Gastrocnemius medialis (tissue), 4 donors: ENCODE measurements at regions not wholly inside any gene's neighbourhood (a gene's known extent, or its start where the extent isn't known, plus 50 kb on each side); places are given as distances from the start of the nearest gene placed in this dataset.

Source experiments
- POLR2A ChIP-seq, 2 donors: fragments of 450-650 bp; IDR thresholded peaks; one replicate each; pipeline ENCODE4 v1.6.1; 2017; ENCODE audit warnings: antibody characterized with exemption in 2 of 2, mild to moderate bottlenecking in 2 of 2, moderate library complexity in 2 of 2
- TF ChIP-seq, protein P1 (sequence below), 5 experiments: fragments of 450-650 bp in 3 of 5; fragments of 200-600 bp in 2 of 5; sonication (generic) in 2 of 5; IDR thresholded peaks in 4 of 5; conservative IDR thresholded peaks in 1 of 5; 1 replicate in 4 of 5; 2 replicates in 1 of 5; pipeline ENCODE4 v1.5.1; 2016 to 2019; ENCODE audit warnings: antibody characterized with exemption in 5 of 5, mild to moderate bottlenecking in 3 of 5, moderate library complexity in 3 of 5

GRCh38 chr3:22068619-22069018 lies 317.6 kb upstream of the ZNF385D start:
- TF ChIP-seq, protein P1, sequence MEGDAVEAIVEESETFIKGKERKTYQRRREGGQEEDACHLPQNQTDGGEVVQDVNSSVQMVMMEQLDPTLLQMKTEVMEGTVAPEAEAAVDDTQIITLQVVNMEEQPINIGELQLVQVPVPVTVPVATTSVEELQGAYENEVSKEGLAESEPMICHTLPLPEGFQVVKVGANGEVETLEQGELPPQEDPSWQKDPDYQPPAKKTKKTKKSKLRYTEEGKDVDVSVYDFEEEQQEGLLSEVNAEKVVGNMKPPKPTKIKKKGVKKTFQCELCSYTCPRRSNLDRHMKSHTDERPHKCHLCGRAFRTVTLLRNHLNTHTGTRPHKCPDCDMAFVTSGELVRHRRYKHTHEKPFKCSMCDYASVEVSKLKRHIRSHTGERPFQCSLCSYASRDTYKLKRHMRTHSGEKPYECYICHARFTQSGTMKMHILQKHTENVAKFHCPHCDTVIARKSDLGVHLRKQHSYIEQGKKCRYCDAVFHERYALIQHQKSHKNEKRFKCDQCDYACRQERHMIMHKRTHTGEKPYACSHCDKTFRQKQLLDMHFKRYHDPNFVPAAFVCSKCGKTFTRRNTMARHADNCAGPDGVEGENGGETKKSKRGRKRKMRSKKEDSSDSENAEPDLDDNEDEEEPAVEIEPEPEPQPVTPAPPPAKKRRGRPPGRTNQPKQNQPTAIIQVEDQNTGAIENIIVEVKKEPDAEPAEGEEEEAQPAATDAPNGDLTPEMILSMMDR (IDR thresholded peaks at IDR 0.05 in 4 of 5, conservative IDR thresholded peaks at IDR 0.05 in 1 of 5), result no peak
- no peak for TF ChIP-seq POLR2A (IDR thresholded peaks at IDR 0.05)
